Right hindlimb (tissue), 1 donor: ENCODE measurements at regions not wholly inside any gene's neighbourhood (a gene's known extent, or its start where the extent isn't known, plus 50 kb on each side); places are given as distances from the start of the nearest gene placed in this dataset.

Source experiments
- DNase-seq: peaks from one replicate; pipeline ENCODE4 v3.0.0-alpha.2; 2018

GRCh38 chr7:21370283-21370982 lies 57.5 kb upstream of the SP4 start:
- DNase-seq, result no peak

GRCh38 chr7:21371360-21371759 lies 56.5 kb upstream of the SP4 start:
- no peak for DNase-seq

GRCh38 chr7:21373031-21373430 lies 54.9 kb upstream of the SP4 start:
- no peak for DNase-seq

GRCh38 chr7:21374134-21374533 lies 53.7 kb upstream of the SP4 start:
- DNase-seq, result no peak

- no peak for DNase-seq
Observed at GRCh38 chr7:21377545-21377944, 50.3 kb upstream of the SP4 start.
